ENCODE measurements at regions not wholly inside any gene's neighbourhood (a gene's known extent, or its start where the extent isn't known, plus 50 kb on each side); places are given as distances from the start of the nearest gene placed in this dataset.

DNA sequence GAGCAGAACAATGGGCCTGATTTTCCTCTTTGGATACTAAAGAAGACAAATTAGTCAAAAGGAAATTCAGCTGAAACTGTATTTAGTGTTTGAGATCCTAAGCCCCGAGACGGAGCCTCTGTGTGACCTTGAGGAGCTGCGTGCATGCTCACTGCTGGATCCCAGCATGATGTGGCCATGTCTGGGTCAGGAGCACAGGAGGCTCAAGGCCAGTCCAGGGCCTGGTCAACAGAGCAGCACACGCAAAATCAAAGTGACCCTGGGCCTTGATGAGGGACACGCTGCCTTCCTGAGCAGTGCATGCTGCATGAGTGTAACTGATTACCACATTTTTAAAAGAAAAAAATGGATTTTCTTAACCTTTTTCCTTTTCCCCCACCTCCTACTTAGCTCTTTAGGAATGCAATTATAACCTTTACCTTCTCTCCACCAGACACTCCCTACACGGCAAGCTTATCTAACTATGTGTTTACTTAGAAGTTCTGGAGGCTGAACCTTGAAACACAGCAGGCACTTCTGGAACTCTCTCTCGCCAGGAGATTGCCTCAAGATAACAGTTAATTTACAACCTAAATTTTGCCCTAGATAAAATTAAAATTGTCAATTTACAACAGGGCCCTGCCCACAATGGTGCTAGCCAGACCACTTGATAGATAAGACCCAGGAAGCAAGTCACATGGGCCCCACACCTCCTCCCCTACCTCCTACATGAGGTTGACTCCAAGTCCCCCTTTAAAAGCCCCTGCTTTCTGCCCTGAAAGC is 144.6 kb downstream of the LRIG2 start:
- DNase-seq (ENCODE audit: low read depth in 4 of 4, low spot score in 3 of 4) = no peak

- DNase-seq (ENCODE audit: low read depth in 4 of 4, low spot score in 3 of 4) = no peak
Observed at GRCh38 chr1:113219377-113219776, 146.4 kb downstream of the LRIG2 start.

GRCh38 chr1:113219828-113220227 is 146.8 kb downstream of the LRIG2 start:
- no peak for DNase-seq (ENCODE audit: low read depth in 4 of 4, low spot score in 3 of 4)

DNA sequence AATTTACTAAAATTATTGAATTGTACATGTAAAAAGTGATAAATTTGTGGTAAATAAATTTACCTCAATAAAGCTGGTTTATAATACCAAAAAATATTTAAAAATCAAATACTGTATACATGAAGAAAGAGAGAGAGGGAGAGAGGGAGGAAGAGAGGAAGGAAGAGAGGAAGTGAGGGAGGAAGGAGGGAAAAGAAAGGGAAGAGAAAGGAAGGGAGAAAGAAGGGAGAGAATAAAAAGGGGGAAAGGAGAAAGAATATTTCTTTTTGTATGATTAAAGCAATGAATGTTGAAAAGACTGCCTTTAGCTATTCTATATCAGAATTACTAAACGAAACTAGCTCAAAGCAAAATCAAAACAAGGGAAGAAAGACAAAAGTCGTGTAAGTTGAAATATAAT is 150.0 kb downstream of the LRIG2 start:
- no peak for DNase-seq (ENCODE audit: low read depth in 4 of 4, low spot score in 3 of 4)

DNA sequence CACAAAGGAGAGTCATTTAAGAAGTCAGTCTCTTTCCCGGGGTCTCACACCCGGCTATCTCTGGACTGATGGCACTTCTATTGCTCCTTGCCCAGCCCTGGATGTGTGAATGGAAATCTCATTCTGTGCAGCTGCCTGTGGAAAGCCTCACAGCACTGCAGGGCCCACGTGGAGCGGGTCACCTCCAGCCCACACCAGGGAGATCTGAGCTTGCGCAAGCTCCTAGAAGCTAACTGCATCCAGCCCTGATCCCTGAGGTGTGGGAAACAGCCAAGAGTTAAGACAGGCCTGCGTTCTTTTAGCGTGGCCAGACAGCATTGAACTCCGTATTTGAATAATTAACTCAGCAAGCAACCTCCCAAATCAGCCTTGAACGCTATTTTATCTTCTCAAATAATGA is 150.5 kb downstream of the LRIG2 start:
- DNase-seq (ENCODE audit: low read depth in 4 of 4, low spot score in 3 of 4) = no peak

DNA sequence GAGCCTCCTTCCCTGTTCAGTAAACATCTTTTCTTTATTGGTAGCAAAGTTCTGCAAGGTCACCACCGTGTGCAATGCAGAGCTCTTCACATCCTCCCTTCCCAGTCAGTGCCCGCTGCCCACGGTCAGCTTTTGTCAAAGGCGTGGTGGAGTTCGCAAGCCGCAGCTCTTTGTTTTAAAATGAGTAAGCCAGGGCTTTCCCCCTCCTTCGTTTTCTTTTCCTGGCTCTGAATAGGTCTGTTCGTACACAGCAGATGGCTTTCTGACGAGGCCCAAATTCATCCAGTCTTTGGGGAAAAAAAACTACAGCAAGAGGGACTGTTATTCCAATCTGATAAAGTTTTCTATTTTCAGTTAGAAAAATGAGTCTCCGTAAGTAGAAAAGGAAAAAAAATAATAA is 153.2 kb downstream of the LRIG2 start:
- no peak for DNase-seq (ENCODE audit: low read depth in 4 of 4, low spot score in 3 of 4)

GRCh38 chr1:113231866-113232265 is 158.4 kb upstream of the MAGI3 start:
- DNase-seq (ENCODE audit: low read depth in 4 of 4, low spot score in 3 of 4) = no peak

GRCh38 chr1:113233441-113233840 is 156.9 kb upstream of the MAGI3 start:
- DNase-seq (ENCODE audit: low read depth in 4 of 4, low spot score in 3 of 4) = no peak

- DNase-seq (ENCODE audit: low read depth in 4 of 4, low spot score in 3 of 4) = no peak
Observed at GRCh38 chr1:113241237-113241636, 149.1 kb upstream of the MAGI3 start.

- DNase-seq (ENCODE audit: low read depth in 4 of 4, low spot score in 3 of 4) = no peak
Observed at GRCh38 chr1:113242481-113242880, 147.8 kb upstream of the MAGI3 start.

- no peak for DNase-seq (ENCODE audit: low read depth in 4 of 4, low spot score in 3 of 4)
Observed at GRCh38 chr1:113243529-113243928, 146.8 kb upstream of the MAGI3 start.

DNA sequence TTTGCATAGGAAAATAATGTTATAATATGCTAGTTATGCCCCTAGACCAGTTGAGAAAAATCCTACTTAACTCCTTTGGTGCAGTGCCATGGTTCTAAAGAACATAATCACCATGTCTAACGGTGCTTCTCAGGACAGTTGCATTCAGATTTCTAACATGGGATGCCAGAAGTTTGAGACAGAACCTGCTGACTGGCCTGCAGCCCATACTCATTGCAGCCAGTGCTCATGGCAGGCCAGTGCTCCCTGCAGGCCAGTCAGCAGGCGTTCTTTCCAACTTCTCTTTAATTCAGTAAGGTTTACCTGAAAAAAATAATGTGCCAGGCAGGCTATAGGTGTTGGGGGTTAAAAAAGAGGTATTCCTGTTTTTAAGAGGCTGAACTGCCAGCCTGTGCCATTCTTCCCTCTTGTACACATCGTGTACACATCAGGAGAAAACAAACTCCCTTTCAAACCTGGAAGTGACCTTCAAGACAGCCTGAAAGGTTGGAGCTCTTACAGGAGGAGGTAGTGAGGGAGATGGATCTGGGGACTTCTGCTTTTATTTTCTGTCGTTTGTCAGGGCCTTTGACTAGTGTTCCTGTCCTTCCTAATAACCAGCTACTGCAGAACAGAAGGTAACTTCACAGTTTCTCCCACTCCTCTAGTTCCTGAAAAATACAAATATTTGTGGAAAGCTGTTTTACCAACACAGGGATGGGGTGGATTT is 146.0 kb upstream of the MAGI3 start:
- DNase-seq (ENCODE audit: low read depth in 4 of 4, low spot score in 3 of 4) = no peak

DNA sequence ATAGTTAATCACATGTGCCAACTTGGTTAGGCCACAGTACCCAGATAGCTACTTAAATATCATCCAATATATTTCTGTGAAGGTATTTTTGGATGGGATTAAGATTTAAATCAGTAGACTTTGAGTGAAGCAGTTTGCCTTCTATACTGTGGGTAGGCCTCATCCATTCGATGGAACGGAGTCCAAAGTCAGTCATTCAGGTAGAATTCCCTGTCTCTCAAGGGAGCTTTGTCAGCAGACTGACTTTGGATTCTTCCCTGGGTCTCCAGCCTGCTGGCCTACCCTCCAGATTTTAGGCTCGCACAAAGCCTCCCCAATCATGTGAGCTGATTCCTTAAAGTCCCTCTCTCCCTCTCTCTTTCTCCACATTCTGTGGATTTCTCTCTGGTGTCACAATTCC is 145.1 kb upstream of the MAGI3 start:
- no peak for DNase-seq (ENCODE audit: low read depth in 4 of 4, low spot score in 3 of 4)

- no peak for DNase-seq (ENCODE audit: low read depth in 4 of 4, low spot score in 3 of 4)
Observed at GRCh38 chr1:113246929-113247328, 143.4 kb upstream of the MAGI3 start.

DNA sequence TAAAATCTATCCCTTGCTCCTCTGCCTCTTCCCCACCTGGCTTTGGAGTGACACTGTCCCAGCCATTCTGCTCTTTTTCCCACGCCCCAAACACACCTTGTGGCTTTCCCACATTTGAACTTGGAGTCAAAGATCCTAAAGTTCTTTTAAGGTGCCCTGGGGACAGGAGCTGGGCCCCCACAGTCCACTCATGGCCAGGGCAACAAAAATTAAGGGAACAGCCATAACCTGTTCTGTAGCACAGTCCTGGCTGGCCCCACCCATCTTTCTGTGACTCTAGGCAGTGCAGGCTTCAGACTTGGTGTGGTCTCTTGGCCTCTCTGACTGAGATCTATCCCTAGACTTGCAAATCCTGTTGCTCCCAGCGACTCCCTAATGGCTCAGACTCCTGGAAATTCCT is 143.0 kb upstream of the MAGI3 start:
- no peak for DNase-seq (ENCODE audit: low read depth in 4 of 4, low spot score in 3 of 4)

- DNase-seq (ENCODE audit: low read depth in 4 of 4, low spot score in 3 of 4) = no peak
Observed at GRCh38 chr1:113247782-113248181, 142.5 kb upstream of the MAGI3 start.

DNA sequence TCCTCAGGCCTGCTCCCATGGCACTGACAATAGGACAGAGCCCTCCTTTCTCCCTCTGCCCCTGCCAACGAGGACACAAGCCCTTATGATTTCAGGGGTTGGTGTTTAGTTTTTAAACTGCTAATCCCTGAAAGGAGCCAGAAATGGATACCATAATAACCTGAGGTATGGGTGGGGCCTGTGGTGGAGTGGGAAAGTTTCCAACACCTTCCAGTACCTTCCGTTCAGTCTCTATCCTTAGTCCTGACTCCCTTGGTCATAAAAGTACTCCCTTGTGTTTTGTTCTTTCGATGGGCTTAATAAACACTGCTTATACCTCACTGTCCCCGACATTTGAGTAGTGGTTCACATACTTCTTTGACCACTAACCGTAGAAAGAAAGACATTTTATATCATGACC is 141.8 kb upstream of the MAGI3 start:
- DNase-seq (ENCODE audit: low read depth in 4 of 4, low spot score in 3 of 4) = no peak

DNA sequence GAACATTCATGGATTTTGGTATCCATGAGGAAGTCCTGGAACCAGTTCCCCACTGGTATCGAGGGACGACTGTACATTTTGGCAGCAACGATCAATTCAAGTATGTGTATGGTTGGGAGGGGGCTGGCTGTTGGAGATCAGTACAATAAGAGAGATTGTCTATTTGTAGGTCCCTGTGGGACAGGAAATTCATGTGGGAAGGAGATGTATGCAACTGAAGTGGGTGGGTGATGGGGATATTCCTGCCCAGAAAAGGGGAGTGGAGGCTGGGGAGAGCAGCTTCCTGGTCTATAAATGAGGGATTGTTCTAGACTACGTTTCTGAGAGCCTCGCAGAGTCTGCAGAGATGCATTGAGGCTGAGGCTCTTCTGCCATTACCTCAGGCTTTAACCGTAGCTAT is 140.2 kb upstream of the MAGI3 start:
- no peak for DNase-seq (ENCODE audit: low read depth in 4 of 4, low spot score in 3 of 4)

- no peak for DNase-seq (ENCODE audit: low read depth in 4 of 4, low spot score in 3 of 4)
Observed at GRCh38 chr1:113252166-113252565, 138.1 kb upstream of the MAGI3 start.

DNA sequence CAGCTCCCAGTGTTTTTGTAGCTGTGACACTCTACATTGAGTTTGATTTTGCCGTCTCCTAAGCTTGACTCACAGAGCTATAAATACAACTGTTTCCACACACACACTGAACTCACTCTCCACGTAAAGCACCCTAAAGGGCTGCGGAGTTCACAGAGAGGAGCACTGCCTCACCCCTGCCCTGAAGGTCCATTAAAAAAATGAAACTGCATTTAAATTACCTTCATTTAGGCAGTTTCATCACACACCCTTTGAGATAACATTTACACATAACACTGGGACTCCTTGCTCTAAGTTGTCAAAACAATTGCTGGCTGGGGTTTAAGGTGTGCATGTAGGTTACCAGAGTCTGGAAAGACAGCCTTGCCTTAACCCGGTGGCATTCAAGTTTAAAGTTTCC is 137.1 kb upstream of the MAGI3 start:
- DNase-seq (ENCODE audit: low read depth in 4 of 4, low spot score in 3 of 4) = no peak

DNA sequence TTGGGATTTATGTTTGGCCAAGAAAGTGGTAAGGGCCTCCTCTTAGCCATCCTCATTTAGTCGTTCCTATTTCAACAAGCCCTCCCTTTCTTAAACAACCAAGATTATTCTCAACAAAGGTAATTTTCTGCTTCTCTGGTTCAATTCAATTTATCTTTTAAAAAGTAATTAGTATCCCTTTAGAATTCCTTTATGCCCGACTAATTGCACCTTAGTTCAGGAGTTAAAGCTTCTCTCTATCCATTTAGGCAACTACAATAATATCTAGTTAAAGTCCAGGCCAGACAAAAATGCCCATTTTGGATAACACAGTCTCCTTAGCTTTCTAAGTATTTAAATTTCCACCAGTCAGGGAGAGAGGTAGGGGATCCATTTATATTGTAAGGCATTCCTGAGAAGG is 136.7 kb upstream of the MAGI3 start:
- DNase-seq (ENCODE audit: low read depth in 4 of 4, low spot score in 3 of 4) = no peak

- no peak for DNase-seq (ENCODE audit: low read depth in 4 of 4, low spot score in 3 of 4)
Observed at GRCh38 chr1:113255038-113255719, 135.1 kb upstream of the MAGI3 start.
